Retinal pigment epithelial cell (primary cell): ENCODE measurements at regions not wholly inside any gene's neighbourhood (a gene's known extent, or its start where the extent isn't known, plus 50 kb on each side); places are given as distances from the start of the nearest gene placed in this dataset.
"Not testable (repeated sequence)": the region's sequence is repeated elsewhere in the genome, so short reads cannot be mapped to it uniquely, and the experiment has no call there.

ENCODE experiments used
- DNase-seq: peaks from one replicate; pipeline ENCODE4 v3.0.0-alpha.2; 2010; ENCODE audit warnings: low read depth
- H3K4me3 ChIP-seq: 2 replicates; pipeline ENCODE4 v1.5.1; 2011; ENCODE audit warnings: mild to moderate bottlenecking, low read length, control low read depth, moderate library complexity
- CTCF ChIP-seq: conservative IDR thresholded peaks from 2 replicates; pipeline ENCODE4 v1.5.1; 2011; ENCODE audit warnings: low read depth, low read length, control low read depth, inconsistent platforms

GRCh38 chr17:14436266-14436665 is 135.4 kb downstream of the HS3ST3B1 start:
- no peak for DNase-seq

GRCh38 chr17:14434506-14434905 is 133.6 kb downstream of the HS3ST3B1 start:
- H3K4me3 ChIP-seq, result no peak overlapping the region
- no peak for TF ChIP-seq CTCF
- DNase-seq, result no peak

More at GRCh38 chr17:14436266-14436665, 135.4 kb downstream of the HS3ST3B1 start:
- TF ChIP-seq CTCF, result no peak
- no peak overlapping the region for H3K4me3 ChIP-seq

GRCh38 chr17:14432079-14432478 is 131.2 kb downstream of the HS3ST3B1 start:
- no peak for DNase-seq
- no peak for TF ChIP-seq CTCF
- H3K4me3 ChIP-seq, result no peak overlapping the region

- no peak for DNase-seq
- H3K4me3 ChIP-seq, result no peak overlapping the region
- no peak for TF ChIP-seq CTCF
These were observed 128.2 kb downstream of the HS3ST3B1 start for GRCh38 chr17:14429084-14429483.

- H3K4me3 ChIP-seq, result no peak overlapping the region
- no peak for DNase-seq
- no peak for TF ChIP-seq CTCF
These were observed 127.8 kb downstream of the HS3ST3B1 start for GRCh38 chr17:14428648-14429029.

- no peak for DNase-seq
- TF ChIP-seq CTCF, result no peak
- H3K4me3 ChIP-seq, result no peak overlapping the region
These were observed 127.2 kb downstream of the HS3ST3B1 start for GRCh38 chr17:14427900-14428647.

- not testable (repeated sequence) for H3K4me3 ChIP-seq, DNase-seq
These were observed 122.3 kb downstream of the HS3ST3B1 start for GRCh38 chr17:14423156-14423555.
